HUES64 (cell line): ENCODE measurements at regions not wholly inside any gene's neighbourhood (a gene's known extent, or its start where the extent isn't known, plus 50 kb on each side); places are given as distances from the start of the nearest gene placed in this dataset.

ENCODE experiments used
- H3K27ac ChIP-seq: 2 replicates; pipeline ENCODE4 v1.7.0; 2013; ENCODE audit warnings: low read depth, low read length, inconsistent platforms
- H3K27me3 ChIP-seq: 2 replicates; pipeline ENCODE4 v1.6.1; 2013; ENCODE audit warnings: mild to moderate bottlenecking, low read length; ENCODE audit not compliant: insufficient read depth
- H3K36me3 ChIP-seq: 2 replicates; pipeline ENCODE4 v1.6.1; 2013; ENCODE audit warnings: mild to moderate bottlenecking, low read length; ENCODE audit not compliant: insufficient read depth
- H3K4me1 ChIP-seq: 2 replicates; pipeline ENCODE4 v1.6.1; 2013; ENCODE audit warnings: mild to moderate bottlenecking, low read length, moderate library complexity; ENCODE audit not compliant: insufficient read depth
- H3K4me3 ChIP-seq: 2 replicates; pipeline ENCODE4 v1.5.1; 2013; ENCODE audit warnings: mild to moderate bottlenecking, low read length, moderate library complexity
- H3K9ac ChIP-seq: 2 replicates; pipeline ENCODE4 v1.6.1; 2013; ENCODE audit warnings: mild to moderate bottlenecking, low read depth, low read length
- H3K9me3 ChIP-seq: 2 replicates; pipeline ENCODE4 v1.6.1; 2013; ENCODE audit warnings: low read depth, low read length; ENCODE audit not compliant: insufficient read depth
- WGBS: fragments of 150-250, 120-280 bp; methylation state at CpG from one replicate; pipeline ENCODE4 v1.1.7; 2013; ENCODE audit warnings: missing lambda C conversion rate; 5-methylcytosine and 5-hydroxymethylcytosine counted together

- Histone ChIP-seq H3K9me3 (no peaks in the 10 kb centered on the region), H3K27me3 (no peaks in the 10 kb centered on the region), H3K36me3 (no peaks in the 10 kb centered on the region), H3K9ac (no peak overlapping the region), H3K4me1 (0 out of 2 replicates have a peak, but pooled peaks cover 8% of the 10 kb centered on the region), H3K4me3 (no peak overlapping the region), H3K27ac (no peak overlapping the region)
- WGBS, result 97% methylated on average over 3 of the region's 3 CpGs
Measured at GRCh38 chr2:12032398-12032797, 286.0 kb downstream of the LPIN1 start.

- Histone ChIP-seq H3K9ac (no peak overlapping the region), H3K27ac (no peak overlapping the region), H3K9me3 (no peaks in the 10 kb centered on the region), H3K4me3 (no peak overlapping the region), H3K27me3 (no peaks in the 10 kb centered on the region), H3K36me3 (no peaks in the 10 kb centered on the region), H3K4me1 (0 out of 2 replicates have a peak, but pooled peaks cover 8% of the 10 kb centered on the region)
- WGBS, result 85% methylated on average over 2 of the region's 2 CpGs
Measured at GRCh38 chr2:12032975-12033374, 286.5 kb downstream of the LPIN1 start.

- H3K9me3 ChIP-seq, result no peaks in the 10 kb centered on the region
- no peak overlapping the region for H3K27ac ChIP-seq
- no peak overlapping the region for H3K4me3 ChIP-seq
- no peak overlapping the region for H3K9ac ChIP-seq
- 0 out of 2 replicates have a peak, but pooled peaks cover 8% of the 10 kb centered on the region for H3K4me1 ChIP-seq
- H3K27me3 ChIP-seq, result no peaks in the 10 kb centered on the region
- no peaks in the 10 kb centered on the region for H3K36me3 ChIP-seq
- WGBS, result 95% methylated on average over 6 of the region's 6 CpGs
Measured at GRCh38 chr2:12033494-12033893, 287.1 kb downstream of the LPIN1 start.

GRCh38 chr2:12034382-12034781 lies 287.9 kb downstream of the LPIN1 start:
- no peak overlapping the region for H3K4me3 ChIP-seq
- no peak overlapping the region for H3K9ac ChIP-seq
- no peak overlapping the region for H3K27ac ChIP-seq
- H3K4me1 ChIP-seq, result 0 out of 2 replicates have a peak, but pooled peaks cover 8% of the 10 kb centered on the region
- no peaks in the 10 kb centered on the region for H3K36me3 ChIP-seq
- H3K27me3 ChIP-seq, result no peaks in the 10 kb centered on the region
- WGBS, result 96% methylated on average over 6 of the region's 8 CpGs
- no peaks in the 10 kb centered on the region for H3K9me3 ChIP-seq

- H3K27me3 ChIP-seq, result no peaks in the 10 kb centered on the region
- 0 out of 2 replicates have a peak, but pooled peaks cover 8% of the 10 kb centered on the region for H3K4me1 ChIP-seq
- no peak overlapping the region for H3K4me3 ChIP-seq
- WGBS, result 93% methylated on average over 11 of the region's 11 CpGs
- no peaks in the 10 kb centered on the region for H3K36me3 ChIP-seq
- H3K27ac ChIP-seq, result no peak overlapping the region
- H3K9me3 ChIP-seq, result no peaks in the 10 kb centered on the region
- H3K9ac ChIP-seq, result no peak overlapping the region
Measured at GRCh38 chr2:12035029-12035720, 288.7 kb downstream of the LPIN1 start.

GRCh38 chr2:12035956-12036639 lies 289.7 kb downstream of the LPIN1 start:
- no CpG with 5 or more reads among the region's 1 CpG for WGBS
- Histone ChIP-seq H3K27ac (no peak overlapping the region), H3K9me3 (no peaks in the 10 kb centered on the region), H3K27me3 (no peaks in the 10 kb centered on the region), H3K4me3 (no peak overlapping the region), H3K36me3 (no peaks in the 10 kb centered on the region), H3K4me1 (0 out of 2 replicates have a peak, but pooled peaks cover 8% of the 10 kb centered on the region), H3K9ac (no peak overlapping the region)

- Histone ChIP-seq H3K4me1 (0 out of 2 replicates have a peak, but pooled peaks cover 8% of the 10 kb centered on the region), H3K27me3 (no peaks in the 10 kb centered on the region), H3K9me3 (no peaks in the 10 kb centered on the region), H3K36me3 (no peaks in the 10 kb centered on the region), H3K4me3 (no peak overlapping the region), H3K9ac (no peak overlapping the region), H3K27ac (no peak overlapping the region)
- WGBS, result 96% methylated on average over 8 of the region's 8 CpGs
Measured at GRCh38 chr2:12036640-12036983, 290.2 kb downstream of the LPIN1 start.

- WGBS, result 98% methylated on average over 2 of the region's 2 CpGs
- H3K9ac ChIP-seq, result no peak overlapping the region
- H3K4me3 ChIP-seq, result no peak overlapping the region
- no peaks in the 10 kb centered on the region for H3K9me3 ChIP-seq
- H3K27ac ChIP-seq, result no peak overlapping the region
- no peaks in the 10 kb centered on the region for H3K36me3 ChIP-seq
- H3K4me1 ChIP-seq, result 0 out of 2 replicates have a peak, but pooled peaks cover 6% of the 10 kb centered on the region
- H3K27me3 ChIP-seq, result no peaks in the 10 kb centered on the region
Measured at GRCh38 chr2:12037301-12037700, 290.9 kb downstream of the LPIN1 start.

- Histone ChIP-seq H3K9ac (no peak overlapping the region), H3K27me3 (no peaks in the 10 kb centered on the region), H3K36me3 (no peaks in the 10 kb centered on the region), H3K4me1 (no peaks in the 10 kb centered on the region), H3K27ac (no peak overlapping the region), H3K4me3 (no peak overlapping the region), H3K9me3 (no peaks in the 10 kb centered on the region)
- WGBS, result 97% methylated on average over 6 of the region's 6 CpGs
Measured at GRCh38 chr2:12041236-12041635, 294.8 kb downstream of the LPIN1 start.

- Histone ChIP-seq H3K27me3 (no peaks in the 10 kb centered on the region), H3K36me3 (no peaks in the 10 kb centered on the region), H3K4me1 (no peaks in the 10 kb centered on the region), H3K9me3 (no peaks in the 10 kb centered on the region), H3K27ac (no peak overlapping the region), H3K4me3 (no peak overlapping the region), H3K9ac (no peak overlapping the region)
- 93% methylated on average over 1 of the region's 2 CpGs for WGBS
Measured at GRCh38 chr2:12043131-12043530, 296.7 kb downstream of the LPIN1 start.

- Histone ChIP-seq H3K27ac (no peak overlapping the region), H3K27me3 (no peaks in the 10 kb centered on the region), H3K4me1 (no peaks in the 10 kb centered on the region), H3K9ac (no peak overlapping the region), H3K9me3 (no peaks in the 10 kb centered on the region), H3K4me3 (no peak overlapping the region), H3K36me3 (no peaks in the 10 kb centered on the region)
- 95% methylated on average over 8 of the region's 8 CpGs for WGBS
Measured at GRCh38 chr2:12044857-12045256, 298.4 kb downstream of the LPIN1 start.
